Karpas-422 (cell line): ENCODE measurements at regions not wholly inside any gene's neighbourhood (a gene's known extent, or its start where the extent isn't known, plus 50 kb on each side); places are given as distances from the start of the nearest gene placed in this dataset.
"Not testable (repeated sequence)": the region's sequence is repeated elsewhere in the genome, so short reads cannot be mapped to it uniquely, and the experiment has no call there.

Experiments used
- DNase-seq: peaks from one replicate; pipeline ENCODE4 v3.0.0-alpha.2; 2015
- H2AFZ ChIP-seq: fragments of 200-600 bp; sonication (generic); 2 replicates; pipeline ENCODE4 v1.6.1; 2014; ENCODE audit warnings: antibody characterized with exemption, low read length, mixed read lengths
- H3K27ac ChIP-seq: fragments of 200-600 bp; sonication (generic); 2 replicates; pipeline ENCODE4 v1.5.1; 2014; ENCODE audit warnings: mild to moderate bottlenecking, low read length, moderate library complexity
- H3K27me3 ChIP-seq: fragments of 200-600 bp; sonication (generic); 2 replicates; pipeline ENCODE4 v1.6.1; 2014; ENCODE audit warnings: low read length, mixed read lengths
- H3K36me3 ChIP-seq: fragments of 200-600 bp; sonication (generic); 2 replicates; pipeline ENCODE4 v1.6.1; 2014; ENCODE audit warnings: low read length, mixed read lengths; ENCODE audit not compliant: insufficient read depth
- H3K4me1 ChIP-seq: fragments of 200-600 bp; sonication (generic); 2 replicates; pipeline ENCODE4 v1.6.1; 2014; ENCODE audit warnings: mild to moderate bottlenecking, low read length, mixed read lengths
- H3K4me2 ChIP-seq: fragments of 200-600 bp; sonication (generic); 2 replicates; pipeline ENCODE4 v1.6.1; 2014; ENCODE audit warnings: low read length, low read depth, mild to moderate bottlenecking; ENCODE audit not compliant: poor library complexity, severe bottlenecking
- H3K4me3 ChIP-seq: fragments of 200-600 bp; sonication (generic); 2 replicates; pipeline ENCODE4 v1.5.1; 2014; ENCODE audit warnings: mild to moderate bottlenecking, antibody characterized with exemption, low read length, mixed read lengths
- H3K79me2 ChIP-seq: fragments of 200-600 bp; sonication (generic); 2 replicates; pipeline ENCODE4 v1.6.1; 2014; ENCODE audit warnings: mild to moderate bottlenecking, low read length, mixed read lengths
- H3K9ac ChIP-seq: fragments of 200-600 bp; sonication (generic); 2 replicates; pipeline ENCODE4 v1.6.0; 2014; ENCODE audit warnings: low read length
- H3K9me2 ChIP-seq: fragments of 200-600 bp; sonication (generic), shearing (Covaris generic); replicated peaks from 2 replicates; pipeline ENCODE4 v1.6.0; 2014; ENCODE audit warnings: mild to moderate bottlenecking, low read length, moderate library complexity; ENCODE audit not compliant: insufficient read depth
- H3K9me3 ChIP-seq: fragments of 300-700, 200-600 bp; sonication (generic); 2 replicates; pipeline ENCODE4 v1.6.1; 2014; ENCODE audit warnings: low read length, mixed read lengths
- H4K20me1 ChIP-seq: fragments of 200-600 bp; sonication (generic); 2 replicates; pipeline ENCODE4 v1.6.1; 2014; ENCODE audit warnings: mild to moderate bottlenecking, antibody characterized with exemption, low read length, low read depth; ENCODE audit not compliant: insufficient read depth

DNA sequence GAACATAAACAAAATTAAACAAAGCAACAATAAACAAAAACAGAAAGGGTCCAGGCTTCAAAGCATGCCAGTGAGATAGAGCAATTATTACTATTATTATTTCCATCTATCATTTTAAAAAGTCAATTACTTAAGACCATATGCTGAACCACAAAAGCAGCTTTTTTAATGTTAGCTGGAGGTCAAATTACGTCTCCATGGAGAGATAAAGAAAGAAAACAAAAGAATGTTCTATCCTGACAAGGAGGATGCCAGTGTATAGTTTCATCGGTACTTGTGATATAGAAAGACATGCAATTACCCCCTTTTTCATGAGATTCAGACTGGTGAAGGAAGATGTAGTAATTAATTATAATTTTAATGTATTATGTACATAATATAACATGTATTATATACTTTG, 81.6 kb upstream of the DCN start:
- DNase-seq = no peak
- Histone ChIP-seq H3K9me3 (no peaks in the 10 kb centered on the region), H4K20me1 (no peaks in the 10 kb centered on the region), H3K9ac (no peak overlapping the region), H3K79me2 (no peaks in the 10 kb centered on the region), H3K36me3 (no peaks in the 10 kb centered on the region), H3K4me2 (no peak overlapping the region), H3K4me3 (no peak overlapping the region), H3K9me2 (no peaks in the 10 kb centered on the region), H3K27ac (no peak overlapping the region), H2AFZ (no peak overlapping the region), H3K4me1 (peaks cover 6% of the 10 kb centered on the region), H3K27me3 (no peaks in the 10 kb centered on the region)

DNA sequence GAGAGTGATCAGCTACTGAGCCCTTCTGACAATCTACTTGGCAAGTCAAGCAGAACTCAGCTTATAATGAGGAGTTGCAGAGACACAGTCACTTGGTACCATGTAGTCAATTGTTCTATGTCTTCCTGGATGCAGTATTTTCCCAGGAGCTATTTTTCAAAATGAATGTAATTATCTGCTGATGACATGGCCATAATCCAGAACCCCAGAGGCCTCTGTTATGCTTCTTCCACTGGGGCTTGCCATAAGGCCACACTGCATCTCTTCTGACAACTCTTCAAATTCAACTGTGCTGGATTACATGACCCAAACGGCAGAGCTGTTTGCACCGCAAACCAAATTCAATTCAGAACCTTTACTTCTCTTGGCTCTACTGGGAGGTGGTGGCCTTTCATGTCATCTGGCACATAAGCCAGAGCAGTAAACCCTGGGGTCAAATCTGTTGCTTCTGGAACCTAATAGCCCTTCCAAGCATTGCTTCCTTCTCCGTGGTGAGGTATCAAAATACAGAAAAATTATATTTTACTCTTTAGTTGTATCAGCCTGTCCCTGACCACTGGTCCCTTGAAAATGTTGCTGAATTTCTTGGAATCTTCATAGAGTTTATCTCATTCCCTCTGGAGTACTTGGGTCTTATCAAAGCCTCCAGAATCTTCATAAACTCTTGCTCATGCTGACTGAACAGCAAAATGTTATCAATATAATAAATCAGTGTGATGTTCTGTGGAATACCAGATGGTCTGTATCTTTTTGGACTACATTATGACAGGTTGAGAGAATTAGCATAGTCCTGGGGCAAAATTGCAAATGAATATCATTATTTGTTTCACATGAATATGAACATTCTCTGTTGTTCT, 79.4 kb upstream of the DCN start:
- no peak overlapping the region for H3K4me2 ChIP-seq
- no peaks in the 10 kb centered on the region for H3K36me3 ChIP-seq
- H3K27ac ChIP-seq = no peak overlapping the region
- no peaks in the 10 kb centered on the region for H3K27me3 ChIP-seq
- no peak overlapping the region for H3K4me3 ChIP-seq
- H3K9me2 ChIP-seq = no peaks in the 10 kb centered on the region
- no peak overlapping the region for H3K9ac ChIP-seq
- no peaks in the 10 kb centered on the region for H4K20me1 ChIP-seq
- no peak overlapping the region; the same call in 1 of the 2 replicates for H2AFZ ChIP-seq
- H3K4me1 ChIP-seq = no peaks in the 10 kb centered on the region
- no peaks in the 10 kb centered on the region for H3K79me2 ChIP-seq
- H3K9me3 ChIP-seq = no peaks in the 10 kb centered on the region
- no peak for DNase-seq

DNA sequence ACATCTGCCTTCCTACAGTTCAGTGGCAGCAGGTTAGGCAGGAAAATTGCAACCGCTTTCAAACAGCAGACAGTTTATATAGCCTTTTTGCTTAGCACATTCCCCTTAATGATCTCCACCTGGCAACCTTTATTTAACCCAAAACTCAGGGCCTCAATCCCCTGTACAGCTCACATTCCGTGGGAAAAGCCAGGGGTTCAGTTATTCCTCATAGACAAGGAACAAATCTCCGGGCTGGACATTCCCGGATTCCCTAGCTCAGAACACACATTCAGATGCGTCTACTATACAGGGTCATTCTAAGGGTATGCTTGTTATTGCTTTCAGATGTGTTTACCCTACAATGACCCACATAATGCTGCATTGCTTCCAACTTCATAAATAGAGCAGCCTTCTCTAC, 73.8 kb upstream of the DCN start:
- H3K36me3 ChIP-seq = no peaks in the 10 kb centered on the region

DNA sequence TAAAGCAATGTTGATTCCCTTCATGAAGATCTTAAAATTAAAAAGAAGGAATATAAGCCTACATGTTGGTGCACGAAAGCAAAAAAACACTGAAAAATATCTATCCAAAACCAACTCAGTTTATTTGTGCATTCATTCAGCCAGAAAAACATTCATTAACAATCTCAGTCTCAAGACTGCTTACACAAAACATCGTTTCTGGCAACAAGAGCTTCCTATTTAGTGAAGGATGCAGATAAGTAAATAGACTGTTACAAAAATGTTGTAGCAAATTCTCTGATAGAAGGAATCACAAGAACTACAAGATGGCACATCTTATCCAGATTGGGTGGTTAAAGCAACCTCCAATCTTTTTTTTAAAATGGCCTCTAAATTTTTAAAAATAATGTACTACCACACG, 69.7 kb upstream of the DCN start:
- Histone ChIP-seq H2AFZ (peak overlapping the region; percentile 35), H3K27ac (no peak overlapping the region), H3K27me3 (no peaks in the 10 kb centered on the region), H3K9ac (no peak overlapping the region), H3K4me1 (peaks cover 9% of the 10 kb centered on the region), H3K9me3 (no peaks in the 10 kb centered on the region), H3K4me3 (no peak overlapping the region), H3K4me2 (no peak overlapping the region), H3K36me3 (no peaks in the 10 kb centered on the region), H3K9me2 (no peaks in the 10 kb centered on the region), H4K20me1 (no peaks in the 10 kb centered on the region), H3K79me2 (no peaks in the 10 kb centered on the region)
- DNase-seq = no peak

More for the DNA sequence above, 73.8 kb upstream of the DCN start:
- Histone ChIP-seq H3K4me3 (no peak overlapping the region), H3K9me2 (no peaks in the 10 kb centered on the region), H3K4me1 (peaks cover 6% of the 10 kb centered on the region), H3K9me3 (no peaks in the 10 kb centered on the region), H3K79me2 (no peaks in the 10 kb centered on the region), H3K4me2 (no peak overlapping the region), H4K20me1 (no peaks in the 10 kb centered on the region), H3K27ac (no peak overlapping the region), H2AFZ (no peak overlapping the region), H3K27me3 (no peaks in the 10 kb centered on the region), H3K9ac (no peak overlapping the region)
- DNase-seq = peak; percentile 38

DNA sequence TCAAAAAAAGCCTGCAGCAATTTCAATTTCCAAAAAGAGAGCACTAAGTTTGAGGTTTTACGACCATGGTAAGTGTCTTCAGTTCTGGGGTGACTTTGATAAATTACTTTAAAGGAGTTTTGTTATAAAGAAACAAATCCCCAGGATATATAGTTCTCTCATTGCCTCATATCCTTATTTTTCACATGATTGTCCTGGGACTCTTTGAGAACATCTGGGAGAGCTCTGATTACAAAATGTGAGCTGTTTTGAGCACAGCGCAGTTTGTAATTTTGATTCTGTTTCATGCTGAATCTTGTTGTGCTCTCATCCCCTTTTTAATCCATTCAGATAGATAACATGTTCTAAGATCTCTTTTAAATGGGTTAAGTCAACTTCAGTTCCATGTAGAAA, 67.7 kb upstream of the DCN start:
- Histone ChIP-seq H3K4me1 (peaks cover 9% of the 10 kb centered on the region), H3K9me3 (no peaks in the 10 kb centered on the region), H3K27ac (no peak overlapping the region), H3K36me3 (no peaks in the 10 kb centered on the region), H3K4me3 (no peak overlapping the region), H3K79me2 (no peaks in the 10 kb centered on the region), H3K9ac (no peak overlapping the region), H3K4me2 (no peak overlapping the region), H3K9me2 (no peaks in the 10 kb centered on the region), H2AFZ (peak overlapping the region; percentile 38; the same call in 1 of the 2 replicates), H4K20me1 (no peaks in the 10 kb centered on the region), H3K27me3 (no peaks in the 10 kb centered on the region)
- DNase-seq = peak; percentile 16

DNA sequence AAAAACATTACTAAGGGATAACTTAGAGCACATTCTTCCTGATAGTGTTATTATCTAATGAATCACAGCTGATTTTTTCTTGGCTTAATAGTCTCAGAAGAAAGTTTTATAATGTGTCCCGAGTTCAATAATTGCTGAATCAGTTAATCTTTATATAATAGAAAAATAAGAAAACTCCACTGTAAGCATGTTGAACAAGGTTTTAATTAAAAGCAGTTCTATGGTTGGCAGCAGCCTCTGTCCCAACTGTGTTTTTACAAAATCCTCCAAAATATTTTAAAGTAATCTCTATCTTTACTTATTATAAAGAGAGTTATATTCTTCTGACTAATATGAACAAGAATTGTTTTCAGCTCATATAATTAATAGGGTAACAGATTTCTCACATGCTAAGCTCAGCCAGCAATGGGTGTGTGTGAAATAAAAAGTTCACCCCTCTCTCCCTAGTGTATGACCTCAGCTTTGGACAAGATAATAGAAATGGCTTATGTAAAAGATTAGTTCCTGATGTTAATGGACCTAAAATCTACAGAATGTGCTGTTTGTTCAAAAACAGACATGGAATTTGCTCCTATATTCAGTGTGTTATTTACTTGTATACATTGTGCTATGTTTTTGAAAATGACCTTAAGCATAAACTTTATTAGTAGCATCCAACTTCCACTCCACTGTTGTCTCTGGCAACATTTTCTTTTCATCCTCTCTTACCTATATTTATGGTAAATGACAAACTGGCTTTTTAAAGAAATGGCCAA, 67.1 kb upstream of the DCN start:
- Histone ChIP-seq H3K27ac (no peak overlapping the region), H4K20me1 (no peaks in the 10 kb centered on the region), H3K4me1 (peaks cover 6% of the 10 kb centered on the region), H3K9ac (no peak overlapping the region), H3K4me3 (no peak overlapping the region), H3K27me3 (no peaks in the 10 kb centered on the region), H3K4me2 (no peak overlapping the region), H3K9me2 (no peaks in the 10 kb centered on the region), H3K9me3 (no peaks in the 10 kb centered on the region), H3K36me3 (no peaks in the 10 kb centered on the region), H3K79me2 (no peaks in the 10 kb centered on the region), H2AFZ (peak overlapping the region; percentile 38; the same call in 1 of the 2 replicates)
- peak; percentile 27 for DNase-seq

DNA sequence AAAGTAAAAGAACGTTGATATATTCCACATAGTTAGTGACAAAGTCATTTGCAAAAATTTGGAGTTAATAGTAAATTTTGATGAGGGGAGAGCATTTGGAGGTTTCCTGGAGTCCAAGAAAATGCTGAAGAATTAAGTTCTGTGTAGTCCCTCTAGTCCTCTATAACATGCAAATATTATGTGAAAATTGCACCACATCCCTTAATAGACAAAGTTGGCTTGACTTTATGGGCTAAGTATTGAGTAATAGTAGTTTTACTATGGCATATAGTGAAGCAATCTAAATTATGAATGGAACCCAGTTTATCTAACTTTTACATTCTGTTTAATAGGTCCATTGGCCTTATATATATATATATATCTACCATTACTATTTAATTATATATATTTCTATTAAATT, 66.4 kb upstream of the DCN start:
- no peak overlapping the region for H2AFZ ChIP-seq
- H3K27me3 ChIP-seq = no peaks in the 10 kb centered on the region
- no peak overlapping the region for H3K4me2 ChIP-seq
- no peaks in the 10 kb centered on the region for H3K36me3 ChIP-seq
- H3K27ac ChIP-seq = no peak overlapping the region
- no peaks in the 10 kb centered on the region for H4K20me1 ChIP-seq
- peaks cover 4% of the 10 kb centered on the region; the same call in 1 of the 2 replicates for H3K4me1 ChIP-seq
- peak; percentile 44 for DNase-seq
- no peaks in the 10 kb centered on the region for H3K79me2 ChIP-seq
- H3K9ac ChIP-seq = no peak overlapping the region
- no peaks in the 10 kb centered on the region for H3K9me3 ChIP-seq
- no peak overlapping the region for H3K4me3 ChIP-seq
- no peaks in the 10 kb centered on the region for H3K9me2 ChIP-seq

DNA sequence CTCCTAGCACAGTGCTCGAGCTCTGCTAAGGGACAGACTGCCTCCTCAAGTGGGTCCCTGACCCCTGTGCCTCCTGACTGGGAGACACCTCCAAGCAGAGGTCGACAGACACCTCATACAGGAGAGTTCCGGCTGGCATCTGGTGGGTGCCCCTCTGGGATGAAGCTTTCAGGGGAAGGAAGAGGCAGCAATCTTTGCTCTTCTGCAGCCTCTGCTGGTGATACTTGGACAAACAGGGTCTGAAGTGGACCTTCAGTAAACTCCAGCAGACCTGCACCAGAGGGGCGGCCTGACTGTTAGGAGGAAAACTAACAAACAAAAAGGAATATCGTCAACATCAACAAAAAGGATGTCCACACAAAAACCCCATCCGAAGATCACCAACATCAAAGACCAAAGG, 60.6 kb upstream of the DCN start:
- peak; percentile 68 for DNase-seq
- Histone ChIP-seq H3K4me3 (peak overlapping the region; percentile 31; the same call in 1 of the 2 replicates), H3K4me1 (peaks cover 14% of the 10 kb centered on the region), H2AFZ (peak overlapping the region; percentile 39; the same call in 1 of the 2 replicates), H3K4me2 (peak overlapping the region; percentile 24), H3K27ac (peak overlapping the region; percentile 39; the same call in 1 of the 2 replicates), H3K9ac (peak overlapping the region; percentile 40)
- not testable (repeated sequence) for H3K79me2 ChIP-seq, H3K27me3 ChIP-seq, H3K9me2 ChIP-seq, H3K9me3 ChIP-seq, H4K20me1 ChIP-seq, H3K36me3 ChIP-seq
